IMR-90 (cell line): ENCODE measurements at regions not wholly inside any gene's neighbourhood (a gene's known extent, or its start where the extent isn't known, plus 50 kb on each side); places are given as distances from the start of the nearest gene placed in this dataset.

Source experiments
- ATAC-seq: fragments of 200-7000 bp; cut with Tn5 transposase; 2 replicates; pipeline ENCODE4 v1.9.1; 2020; ENCODE audit warnings: low read depth, mild to moderate bottlenecking, moderate library complexity
- BruUV-seq: library from RNA; stranded (reverse); fragments of 400-500 nt; replicated peaks from 2 replicates; lab custom pipeline; 2021; lab: Mats Ljungman, UMichigan
- CTCF ChIA-PET: fragments of 300-600 bp; formaldehyde crosslinking; extraction: SDS; loops from one replicate; lab custom pipeline; 2021; ENCODE audit warnings: antibody characterized with exemption; lab: Yijun Ruan, JAX
- POLR2A ChIA-PET: fragments of 300-600 bp; sonication (Branson Sonifier 250); formaldehyde crosslinking; loops from one replicate; lab custom pipeline; 2022; ENCODE audit warnings: antibody characterized with exemption; ENCODE audit not compliant: unreplicated experiment; lab: Charles Lee
- DNase-seq: peaks from one replicate; pipeline ENCODE4 v3.0.0; 2013
- H2AFZ ChIP-seq: replicated peaks from 2 replicates; pipeline ENCODE3; 2013; ENCODE audit warnings: low read length, mild to moderate bottlenecking; ENCODE audit not compliant: poor library complexity
- H2AK5ac ChIP-seq: 2 replicates; pipeline ENCODE4 v1.6.1; 2013; ENCODE audit warnings: low read depth, low read length, inconsistent platforms
- H2AK9ac ChIP-seq: replicated peaks from 2 replicates; pipeline ENCODE3; 2013; ENCODE audit warnings: mild to moderate bottlenecking, low read depth, low read length, moderate library complexity; ENCODE audit not compliant: poor library complexity
- H2BK120ac ChIP-seq: 2 replicates; pipeline ENCODE4 v1.6.1; 2013; ENCODE audit warnings: low read depth, low read length, inconsistent platforms
- H2BK15ac ChIP-seq: 3 replicates; pipeline ENCODE4 v1.6.1; 2013; ENCODE audit warnings: low read depth, low read length, inconsistent platforms
- H2BK20ac ChIP-seq: 2 replicates; pipeline ENCODE4 v1.6.1; 2013; ENCODE audit warnings: low read depth, mild to moderate bottlenecking, inconsistent platforms, low read length, moderate library complexity
- H2BK5ac ChIP-seq: 2 replicates; pipeline ENCODE4 v1.6.1; 2013; ENCODE audit warnings: mild to moderate bottlenecking, low read depth, low read length, inconsistent platforms; ENCODE audit not compliant: poor library complexity, severe bottlenecking
- H3K14ac ChIP-seq: replicated peaks from 2 replicates; pipeline ENCODE4 v1.6.1; 2013; ENCODE audit warnings: low read depth, low read length, inconsistent platforms
- H3K18ac ChIP-seq: 2 replicates; pipeline ENCODE4 v1.6.1; 2013; ENCODE audit warnings: low read depth, low read length, control low read depth
- H3K23ac ChIP-seq: 2 replicates; pipeline ENCODE4 v1.6.1; 2013; ENCODE audit warnings: low read depth, low read length, inconsistent platforms
- H3K27ac ChIP-seq: 2 replicates; pipeline ENCODE4 v1.5.1; 2013; ENCODE audit warnings: mild to moderate bottlenecking, control low read depth, low read length; ENCODE audit not compliant: insufficient read depth
- H3K27me3 ChIP-seq: 2 replicates; pipeline ENCODE4 v1.6.1; 2013; ENCODE audit warnings: low read length; ENCODE audit not compliant: control insufficient read depth, insufficient read depth
- H3K36me3 ChIP-seq: 2 replicates; pipeline ENCODE4 v1.6.1; 2013; ENCODE audit warnings: low read length, mixed read lengths; ENCODE audit not compliant: control insufficient read depth, insufficient read depth
- H3K4ac ChIP-seq: 2 replicates; pipeline ENCODE4 v1.6.1; 2013; ENCODE audit warnings: low read depth, low read length, inconsistent platforms
- H3K4me1 ChIP-seq: 2 replicates; pipeline ENCODE4 v1.6.1; 2013; ENCODE audit warnings: low read length, mixed read lengths; ENCODE audit not compliant: control insufficient read depth, insufficient read depth
- H3K4me2 ChIP-seq: 2 replicates; pipeline ENCODE4 v1.6.1; 2013; ENCODE audit warnings: low read depth, mild to moderate bottlenecking, control low read depth, low read length, moderate library complexity
- H3K4me3 ChIP-seq: 2 replicates; pipeline ENCODE4 v1.5.1; 2013; ENCODE audit warnings: low read depth, mild to moderate bottlenecking, control low read depth, low read length, moderate library complexity; ENCODE audit not compliant: insufficient read depth
- H3K56ac ChIP-seq: 2 replicates; pipeline ENCODE4 v1.6.1; 2013; ENCODE audit warnings: low read length, inconsistent platforms; ENCODE audit not compliant: insufficient read depth; ENCODE audit errors: extremely low read depth
- H3K79me1 ChIP-seq, 2 experiments: 2 replicates each; pipeline ENCODE4 v1.6.1; 2013; ENCODE audit warnings: low read length in 2 of 2, inconsistent platforms in 1 of 2, low read depth in 1 of 2
- H3K9ac ChIP-seq: 2 replicates; pipeline ENCODE4 v1.6.1; 2013; ENCODE audit warnings: low read depth, low read length, control low read depth
- H3K9me1 ChIP-seq: 2 replicates; pipeline ENCODE4 v1.6.1; 2013; ENCODE audit warnings: low read length, inconsistent platforms; ENCODE audit not compliant: insufficient read depth
- H3K9me3 ChIP-seq: 2 replicates; pipeline ENCODE4 v1.6.1; 2013; ENCODE audit warnings: low read length; ENCODE audit not compliant: control insufficient read depth, insufficient read depth
- H4K20me1 ChIP-seq: 2 replicates; pipeline ENCODE4 v1.6.1; 2013; ENCODE audit warnings: low read length, inconsistent platforms; ENCODE audit not compliant: insufficient read depth
- H4K5ac ChIP-seq: 2 replicates; pipeline ENCODE4 v1.6.1; 2013; ENCODE audit warnings: mild to moderate bottlenecking, low read depth, low read length, control low read depth
- H4K8ac ChIP-seq, 2 experiments: 2 replicates each; pipeline ENCODE4 v1.6.1; 2013; ENCODE audit warnings: low read depth in 2 of 2, low read length in 2 of 2, control low read depth in 1 of 2, inconsistent platforms in 1 of 2
- H4K91ac ChIP-seq: 2 replicates; pipeline ENCODE4 v1.6.1; 2013; ENCODE audit warnings: low read depth, low read length, inconsistent platforms; ENCODE audit not compliant: insufficient read depth
- BHLHE40 ChIP-seq: fragments of 150-350 bp; IDR thresholded peaks from 2 replicates; pipeline ENCODE4 v1.6.1; 2016; ENCODE audit warnings: mild to moderate bottlenecking, low read depth, low read length
- CHD1 ChIP-seq: IDR thresholded peaks from 2 replicates; pipeline ENCODE4 v1.6.1; 2012; ENCODE audit warnings: low read depth, low read length, improper control_type of control experiment
- ELK1 ChIP-seq: fragments of 150-350 bp; IDR thresholded peaks from 2 replicates; pipeline ENCODE4 v1.6.1; 2016; ENCODE audit warnings: low read depth, mild to moderate bottlenecking, low read length, moderate library complexity, borderline replicate concordance
- FOS ChIP-seq: fragments of 150-350 bp; IDR thresholded peaks from 2 replicates; pipeline ENCODE4 v1.6.1; 2016; ENCODE audit warnings: low read depth, low read length
- MXI1 ChIP-seq: IDR thresholded peaks from 2 replicates; pipeline ENCODE4 v1.6.1; 2012; ENCODE audit warnings: low read depth, mild to moderate bottlenecking, low read length, moderate library complexity, borderline replicate concordance
- RCOR1 ChIP-seq: IDR thresholded peaks from 2 replicates; pipeline ENCODE4 v1.6.1; 2012; ENCODE audit warnings: mild to moderate bottlenecking, low read length, improper control_type of control experiment; ENCODE audit not compliant: insufficient replicate concordance
- SMC3 ChIP-seq: fragments of 150-350 bp; IDR thresholded peaks from 2 replicates; pipeline ENCODE4 v1.6.1; 2016; ENCODE audit warnings: low read depth, mild to moderate bottlenecking, antibody characterized with exemption, low read length, moderate library complexity
- WGBS, 2 experiments: methylation state at CpG; one replicate each; pipeline versions ENCODE4 v1.1.5 to v1.1.7; 2013; ENCODE audit warnings: missing lambda C conversion rate in 2 of 2; ENCODE audit not compliant: insufficient read length in 1 of 2; ENCODE audit errors: extremely low coverage in 2 of 2; 5-methylcytosine and 5-hydroxymethylcytosine counted together
- dilution Hi-C: fragments of 300-500 bp; cut with HindIII; formaldehyde crosslinking; loops from one replicate; pipeline ENCODE4 v1.14.3; 2018; ENCODE audit warnings: low sequenced_read_pairs; ENCODE audit not compliant: unreplicated experiment
- in situ Hi-C: fragments of 300-500 bp; cut with MboI; formaldehyde crosslinking; loops from 3 replicates; pipeline ENCODE4 v1.14.3; 2019; ENCODE audit warnings: low sequenced_read_pairs, inconsistent platforms, mixed read lengths
- intact Hi-C: fragments of 100-400 bp; cut with micrococcal nuclease; formaldehyde crosslinking; loops from 2 replicates; pipeline ENCODE4 v1.10.0; 2022

- Histone ChIP-seq H3K27me3 (no peaks in the 10 kb centered on the region), H3K23ac (no peak overlapping the region), H3K4me2 (no peak overlapping the region), H2BK20ac (no peak overlapping the region), H4K8ac (no peak overlapping the region), H3K9me3 (peaks cover 2% of the 10 kb centered on the region; the same call in 1 of the 2 replicates), H3K36me3 (no peaks in the 10 kb centered on the region), H2AK5ac (no peak overlapping the region), H3K4me3 (no peak overlapping the region), H3K4me1 (no peaks in the 10 kb centered on the region), H2AK9ac (no peak overlapping the region), H3K27ac (no peak overlapping the region), H4K20me1 (no peaks in the 10 kb centered on the region), H4K5ac (no peak overlapping the region), H3K56ac (no peak overlapping the region), H3K18ac (no peak overlapping the region), H3K9ac (no peak overlapping the region), H2BK15ac (no peak overlapping the region), H3K4ac (no peak overlapping the region), H2BK120ac (no peak overlapping the region), H3K9me1 (no peaks in the 10 kb centered on the region), H2AFZ (no peak overlapping the region), H2BK5ac (no peak overlapping the region), H3K14ac (no peak overlapping the region), H4K91ac (no peak overlapping the region), H3K79me1 (no peaks in the 10 kb centered on the region)
- intact Hi-C loops (no loop called here), in situ Hi-C loops (no loop called here), dilution Hi-C loops (no loop called here)
- ChIA-PET CTCF (no interaction called here), POLR2A (no interaction called here)
- no peak for TF ChIP-seq FOS
- TF ChIP-seq SMC3 = no peak
- no peak for TF ChIP-seq MXI1
- TF ChIP-seq RCOR1 = no peak
- TF ChIP-seq BHLHE40 = no peak
- TF ChIP-seq CHD1 = no peak
- TF ChIP-seq ELK1 = no peak
- no TSS peak for BruUV-seq
- DNase-seq (no peak), ATAC-seq (no peak)
- WGBS, 2 experiments = 91% methylated on average over 6 of the region's 30 CpGs; no CpG with 5 or more reads in 1 of the 2 experiments
Measured at GRCh38 chr2:51151490-51152140, 119.7 kb upstream of the NRXN1 start.
